ELF-1 (cell line): ENCODE measurements at regions not wholly inside any gene's neighbourhood (a gene's known extent, or its start where the extent isn't known, plus 50 kb on each side); places are given as distances from the start of the nearest gene placed in this dataset.
"Not testable (repeated sequence)": the region's sequence is repeated elsewhere in the genome, so short reads cannot be mapped to it uniquely, and the experiment has no call there.

ENCODE experiments used
- DNase-seq: peaks from one replicate; pipeline ENCODE4 v3.0.0-alpha.2; 2016; ENCODE audit warnings: low read depth, low spot score

- DNase-seq: peak; percentile 75
These were observed 128.0 kb upstream of the MYO3A start for GRCh38 chr10:25805986-25806385.

GRCh38 chr10:25808372-25808771 lies 125.7 kb upstream of the MYO3A start:
- no peak for DNase-seq

- DNase-seq: no peak
These were observed 122.9 kb upstream of the MYO3A start for GRCh38 chr10:25811052-25811685.

- DNase-seq: no peak
These were observed 120.5 kb upstream of the MYO3A start for GRCh38 chr10:25813511-25813910.

GRCh38 chr10:25815236-25815635 lies 118.8 kb upstream of the MYO3A start:
- no peak for DNase-seq

- DNase-seq: no peak
These were observed 117.8 kb upstream of the MYO3A start for GRCh38 chr10:25815999-25816768.

- DNase-seq: no peak
These were observed 116.8 kb upstream of the MYO3A start for GRCh38 chr10:25817200-25817599.

- peak; percentile 82 for DNase-seq
These were observed 115.3 kb upstream of the MYO3A start for GRCh38 chr10:25818751-25819150.

GRCh38 chr10:25820472-25820871 lies 113.6 kb upstream of the MYO3A start:
- DNase-seq: no peak

- DNase-seq: no peak
These were observed 113.2 kb upstream of the MYO3A start for GRCh38 chr10:25820874-25821273.

- peak; percentile 20 for DNase-seq
These were observed 110.0 kb upstream of the MYO3A start for GRCh38 chr10:25824050-25824449.

- no peak for DNase-seq
These were observed 105.6 kb upstream of the MYO3A start for GRCh38 chr10:25828475-25828874.

- DNase-seq: no peak
These were observed 102.9 kb upstream of the MYO3A start for GRCh38 chr10:25831080-25831479.

- no peak for DNase-seq
These were observed 94.3 kb upstream of the MYO3A start for GRCh38 chr10:25839683-25840082.

GRCh38 chr10:25840875-25841274 lies 93.2 kb upstream of the MYO3A start:
- DNase-seq: not testable (repeated sequence)

GRCh38 chr10:25842146-25842545 lies 91.9 kb upstream of the MYO3A start:
- DNase-seq: no peak

- DNase-seq: no peak
These were observed 90.4 kb upstream of the MYO3A start for GRCh38 chr10:25843551-25844170.

- DNase-seq: not testable (repeated sequence)
These were observed 89.3 kb upstream of the MYO3A start for GRCh38 chr10:25844716-25845115.

- no peak for DNase-seq
These were observed 84.8 kb upstream of the MYO3A start for GRCh38 chr10:25849268-25849667.

- DNase-seq: no peak
These were observed 84.0 kb upstream of the MYO3A start for GRCh38 chr10:25849988-25850387.

- no peak for DNase-seq
These were observed 82.5 kb upstream of the MYO3A start for GRCh38 chr10:25851548-25851947.

- no peak for DNase-seq
These were observed 81.6 kb upstream of the MYO3A start for GRCh38 chr10:25852364-25852941.
